ENCODE measurements at regions not wholly inside any gene's neighbourhood (a gene's known extent, or its start where the extent isn't known, plus 50 kb on each side); places are given as distances from the start of the nearest gene placed in this dataset.

DNA sequence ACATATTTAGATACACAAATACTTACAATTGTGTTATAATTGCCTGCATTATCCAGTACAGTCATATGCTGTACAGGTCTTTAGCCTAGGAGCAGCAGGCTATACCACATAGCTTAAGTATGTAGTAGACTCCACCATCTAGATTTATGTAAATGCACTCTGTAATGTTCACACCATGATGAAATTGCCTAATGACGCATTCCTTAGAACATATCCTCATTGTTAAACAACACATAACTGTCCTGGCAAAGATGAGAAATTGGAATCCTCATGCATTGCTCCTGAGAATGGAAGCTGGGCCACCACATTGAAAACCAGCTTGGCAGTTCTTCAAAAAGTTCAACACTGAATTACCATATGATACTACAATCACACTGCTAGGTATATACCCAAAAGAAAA lies 1002.8 kb upstream of the CELF2 start:
- no peak overlapping the region for H2AFZ ChIP-seq (replicated peaks)
- H3K79me2 ChIP-seq (ENCODE audit: low read depth), result no peaks in the 10 kb centered on the region
- no peak for DNase-seq (ENCODE audit: low spot score)
- H3K9me3 ChIP-seq (ENCODE audit: low read depth), result no peaks in the 10 kb centered on the region
- no peak for TF ChIP-seq EZH2 (IDR thresholded peaks at IDR 0.05)
- no peak for TF ChIP-seq EZH2phosphoT487 (IDR thresholded peaks at IDR 0.05)
- TF ChIP-seq CTCF (IDR thresholded peaks at IDR 0.05), result no peak
- Mint-ChIP-seq H3K4me1 (no peaks in the 10 kb centered on the region), H3K27ac (no peak overlapping the region), H3K9me3 (no peaks in the 10 kb centered on the region), H3K4me3 (no peak overlapping the region), H3K36me3 (no peaks in the 10 kb centered on the region), H3K27me3 (ENCODE audit: insufficient read depth, low read depth) (peaks cover 3% of the 10 kb centered on the region)
- no peaks in the 10 kb centered on the region for H3K27me3 ChIP-seq
- no peaks in the 10 kb centered on the region for H3K4me1 ChIP-seq
- no peaks in the 10 kb centered on the region for H4K20me1 ChIP-seq (ENCODE audit: low read depth)
- H3K9ac ChIP-seq, result no peak overlapping the region
- no peak overlapping the region for H3K4me3 ChIP-seq
- H3K4me2 ChIP-seq, result no peak overlapping the region
- no peaks in the 10 kb centered on the region for H3K36me3 ChIP-seq
- no peak overlapping the region for H3K27ac ChIP-seq
- no peaks in the 10 kb centered on the region for H3F3A ChIP-seq (ENCODE audit: low read depth)

- no peak overlapping the region for H3K27ac ChIP-seq
- peaks cover 3% of the 10 kb centered on the region for H3K27me3 Mint-ChIP-seq (ENCODE audit: insufficient read depth, low read depth)
- no peak overlapping the region for H3K27ac Mint-ChIP-seq
- no peaks in the 10 kb centered on the region for H3K4me1 ChIP-seq
- H3K9me3 ChIP-seq (ENCODE audit: low read depth), result no peaks in the 10 kb centered on the region
- H2AFZ ChIP-seq (replicated peaks), result no peak overlapping the region
- H3K4me3 ChIP-seq, result no peak overlapping the region
- H3K36me3 ChIP-seq, result no peaks in the 10 kb centered on the region
- H4K20me1 ChIP-seq (ENCODE audit: low read depth), result no peaks in the 10 kb centered on the region
- no peaks in the 10 kb centered on the region for H3K79me2 ChIP-seq (ENCODE audit: low read depth)
- H3K4me2 ChIP-seq, result no peak overlapping the region
- TF ChIP-seq EZH2phosphoT487 (IDR thresholded peaks at IDR 0.05), result no peak
- no peak for TF ChIP-seq EZH2 (IDR thresholded peaks at IDR 0.05)
- TF ChIP-seq CTCF (IDR thresholded peaks at IDR 0.05), result no peak
- no peak overlapping the region for H3K9ac ChIP-seq
- no peaks in the 10 kb centered on the region for H3K36me3 Mint-ChIP-seq
- DNase-seq (ENCODE audit: low spot score), result no peak
- no peaks in the 10 kb centered on the region for H3K4me1 Mint-ChIP-seq
- no peak overlapping the region for H3K4me3 Mint-ChIP-seq
- H3K9me3 Mint-ChIP-seq, result peaks cover 2% of the 10 kb centered on the region
- H3K27me3 ChIP-seq, result no peaks in the 10 kb centered on the region
- no peaks in the 10 kb centered on the region for H3F3A ChIP-seq (ENCODE audit: low read depth)
Observed at GRCh38 chr10:10017716-10018115, 1000.0 kb upstream of the CELF2 start.

- Histone ChIP-seq H3F3A (ENCODE audit: low read depth) (no peaks in the 10 kb centered on the region), H3K27me3 (no peaks in the 10 kb centered on the region), H3K9ac (no peak overlapping the region), H3K36me3 (no peaks in the 10 kb centered on the region), H3K4me1 (no peaks in the 10 kb centered on the region), H2AFZ (replicated peaks) (no peak overlapping the region), H3K4me3 (no peak overlapping the region), H4K20me1 (ENCODE audit: low read depth) (no peaks in the 10 kb centered on the region), H3K4me2 (no peak overlapping the region), H3K9me3 (ENCODE audit: low read depth) (no peaks in the 10 kb centered on the region), H3K79me2 (ENCODE audit: low read depth) (no peaks in the 10 kb centered on the region), H3K27ac (no peak overlapping the region)
- H3K4me1 Mint-ChIP-seq, result no peaks in the 10 kb centered on the region
- no peak for DNase-seq (ENCODE audit: low spot score)
- no peak overlapping the region for H3K27ac Mint-ChIP-seq
- peaks cover 2% of the 10 kb centered on the region for H3K9me3 Mint-ChIP-seq
- TF ChIP-seq EZH2 (IDR thresholded peaks at IDR 0.05) (no peak), CTCF (IDR thresholded peaks at IDR 0.05) (no peak), EZH2phosphoT487 (IDR thresholded peaks at IDR 0.05) (no peak)
- no peak overlapping the region for H3K4me3 Mint-ChIP-seq
- H3K27me3 Mint-ChIP-seq (ENCODE audit: insufficient read depth, low read depth), result peaks cover 2% of the 10 kb centered on the region
- H3K36me3 Mint-ChIP-seq, result no peaks in the 10 kb centered on the region
Observed at GRCh38 chr10:10020945-10021344, 996.7 kb upstream of the CELF2 start.

- no peak overlapping the region for H3K27ac Mint-ChIP-seq
- no peak for DNase-seq (ENCODE audit: low spot score)
Observed at GRCh38 chr10:10032991-10033390, 984.7 kb upstream of the CELF2 start.

More at GRCh38 chr10:10032991-10033390, 984.7 kb upstream of the CELF2 start:
- Histone ChIP-seq H3K4me1 (no peaks in the 10 kb centered on the region), H4K20me1 (ENCODE audit: low read depth) (no peaks in the 10 kb centered on the region), H3K9ac (no peak overlapping the region), H3K79me2 (ENCODE audit: low read depth) (no peaks in the 10 kb centered on the region), H2AFZ (replicated peaks) (no peak overlapping the region), H3K4me2 (no peak overlapping the region), H3K4me3 (no peak overlapping the region), H3K27me3 (no peaks in the 10 kb centered on the region), H3K27ac (no peak overlapping the region), H3F3A (ENCODE audit: low read depth) (no peaks in the 10 kb centered on the region), H3K9me3 (ENCODE audit: low read depth) (no peaks in the 10 kb centered on the region), H3K36me3 (no peaks in the 10 kb centered on the region)
- no peaks in the 10 kb centered on the region for H3K9me3 Mint-ChIP-seq
- no peak for TF ChIP-seq EZH2 (IDR thresholded peaks at IDR 0.05)
- TF ChIP-seq CTCF (IDR thresholded peaks at IDR 0.05), result no peak
- TF ChIP-seq EZH2phosphoT487 (IDR thresholded peaks at IDR 0.05), result no peak
- no peaks in the 10 kb centered on the region for H3K27me3 Mint-ChIP-seq (ENCODE audit: insufficient read depth, low read depth)
- H3K36me3 Mint-ChIP-seq, result no peaks in the 10 kb centered on the region
- H3K4me1 Mint-ChIP-seq, result no peaks in the 10 kb centered on the region
- no peak overlapping the region for H3K4me3 Mint-ChIP-seq

All from neural progenitor cell (in vitro differentiated cells).